ENCODE measurements at regions not wholly inside any gene's neighbourhood (a gene's known extent, or its start where the extent isn't known, plus 50 kb on each side); places are given as distances from the start of the nearest gene placed in this dataset.
A peak's percentile ranks its signal among the peaks of the same experiment; 100 is the strongest.
"Not testable (repeated sequence)": the region's sequence is repeated elsewhere in the genome, so short reads cannot be mapped to it uniquely, and the experiment has no call there.

DNA sequence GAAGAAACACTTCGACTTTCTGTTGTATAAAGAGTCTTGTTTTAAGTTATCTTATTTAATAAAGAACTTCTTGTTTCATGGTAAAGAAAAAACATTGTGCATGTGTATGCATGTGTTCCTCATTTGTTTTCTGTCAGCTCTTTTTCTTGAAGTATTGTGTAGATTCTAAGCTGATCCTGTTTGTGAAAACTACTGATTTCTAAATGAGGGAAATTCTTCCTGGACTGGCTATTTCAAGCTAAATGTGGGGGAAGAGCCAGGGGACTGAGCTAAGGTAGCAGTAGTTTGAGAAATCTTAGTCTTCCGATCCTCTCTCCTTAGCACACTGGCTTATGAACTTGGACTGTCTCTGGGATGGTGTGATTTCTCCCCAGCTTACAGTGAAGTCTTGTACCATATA lies 56.4 kb upstream of the RBMS1 start:
- no peak for DNase-seq

DNA sequence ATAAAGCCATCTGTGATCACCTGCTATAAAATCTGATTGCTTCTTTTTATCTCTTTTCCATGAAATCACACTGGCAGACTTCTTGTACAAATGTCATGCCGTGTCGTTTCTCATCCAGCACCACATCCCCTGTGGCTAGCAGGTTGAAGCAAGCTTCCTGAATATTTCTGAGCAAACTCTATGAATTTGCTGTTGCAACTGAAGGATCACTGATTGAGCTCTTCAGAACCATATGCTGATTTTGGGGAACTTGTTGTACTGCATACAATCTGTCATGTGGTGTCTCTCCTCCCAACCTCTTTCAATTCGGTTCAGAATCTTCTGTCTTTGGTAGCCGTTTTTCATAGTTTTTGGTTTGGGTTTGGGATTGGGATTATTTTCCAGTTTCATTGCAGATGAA lies 57.7 kb upstream of the RBMS1 start:
- peak; percentile 61 for DNase-seq

GRCh38 chr2:160555420-160556071 lies 61.9 kb upstream of the RBMS1 start:
- peak; percentile 30 for DNase-seq

GRCh38 chr2:160557903-160558302 lies 64.3 kb upstream of the RBMS1 start:
- no peak for DNase-seq

GRCh38 chr2:160558531-160558930 lies 64.9 kb upstream of the RBMS1 start:
- no peak for DNase-seq

GRCh38 chr2:160561551-160562295 lies 68.1 kb upstream of the RBMS1 start:
- peak; percentile 56 for DNase-seq

DNA sequence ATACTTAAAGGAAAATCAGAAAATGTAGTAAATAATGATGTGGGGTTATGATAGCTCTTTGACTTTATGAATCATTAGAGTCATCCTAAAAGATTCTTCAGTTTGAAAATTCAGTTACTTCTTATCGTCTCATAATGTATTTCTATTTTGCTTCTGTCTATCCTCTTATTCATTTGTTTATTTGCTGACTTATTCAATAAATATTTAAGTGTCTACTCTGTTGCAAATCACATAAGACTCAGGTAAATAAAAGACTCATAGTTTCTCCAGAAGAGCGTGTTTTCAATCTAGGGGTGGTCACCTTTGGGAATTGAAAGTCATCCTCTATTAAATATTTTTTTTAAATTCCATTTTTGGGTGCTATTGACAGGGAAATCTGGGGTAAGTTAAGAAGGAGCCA lies 69.1 kb upstream of the RBMS1 start:
- no peak for DNase-seq

DNA sequence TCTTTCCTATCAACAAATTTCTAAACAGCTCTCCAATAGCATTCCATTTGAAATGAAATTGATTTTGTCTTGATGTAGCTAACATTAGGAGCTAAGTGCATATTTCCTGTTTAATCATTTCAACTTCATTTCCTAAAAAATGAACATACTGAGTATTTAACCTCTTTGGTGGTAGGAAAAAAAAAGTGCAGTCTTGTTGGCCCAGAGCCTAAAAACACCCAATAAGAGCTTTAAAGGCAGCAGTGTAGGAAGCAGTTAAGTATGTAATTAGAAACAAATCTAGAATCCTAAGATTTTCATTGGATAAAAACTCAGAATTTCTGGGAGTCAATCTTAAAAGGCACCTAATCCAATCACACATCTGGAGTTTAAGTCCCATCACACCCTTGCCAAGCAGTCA lies 71.0 kb upstream of the RBMS1 start:
- DNase-seq = no peak

DNA sequence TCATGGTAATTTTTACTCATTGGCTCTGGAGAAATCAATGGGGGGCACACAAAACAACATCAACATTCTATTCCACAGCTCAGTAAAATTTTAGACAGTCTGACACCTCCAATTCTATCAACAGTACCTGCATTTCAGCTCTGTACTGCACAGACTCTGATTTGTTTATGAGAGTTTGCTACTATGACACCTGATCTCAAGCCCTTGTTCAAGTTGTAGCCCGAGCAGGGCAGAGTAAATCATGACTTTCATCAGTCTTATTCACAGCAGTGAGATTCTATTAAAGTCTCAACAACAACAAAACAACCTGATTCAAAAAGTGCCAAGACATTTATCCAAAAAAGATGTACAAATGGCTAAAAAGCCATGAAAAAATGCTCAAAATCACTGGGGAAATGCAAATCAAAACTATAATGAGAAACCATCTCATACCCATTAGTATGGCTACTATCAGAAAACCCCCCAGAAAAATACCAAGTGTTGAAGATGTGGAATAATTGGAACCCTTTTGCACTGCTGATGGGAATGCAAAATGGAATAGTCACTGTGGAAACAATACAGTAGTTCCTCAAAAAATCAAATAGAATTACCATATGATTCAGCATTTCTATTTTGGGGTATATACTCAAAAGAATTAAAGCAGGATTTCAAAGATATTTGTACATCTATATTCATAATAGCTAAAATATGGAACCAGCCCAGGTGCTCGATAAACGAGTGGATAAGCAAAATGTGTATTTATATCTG lies 71.7 kb upstream of the RBMS1 start:
- DNase-seq = peak; percentile 23

GRCh38 chr2:160566717-160567116 lies 73.1 kb upstream of the RBMS1 start:
- DNase-seq = peak; percentile 85

DNA sequence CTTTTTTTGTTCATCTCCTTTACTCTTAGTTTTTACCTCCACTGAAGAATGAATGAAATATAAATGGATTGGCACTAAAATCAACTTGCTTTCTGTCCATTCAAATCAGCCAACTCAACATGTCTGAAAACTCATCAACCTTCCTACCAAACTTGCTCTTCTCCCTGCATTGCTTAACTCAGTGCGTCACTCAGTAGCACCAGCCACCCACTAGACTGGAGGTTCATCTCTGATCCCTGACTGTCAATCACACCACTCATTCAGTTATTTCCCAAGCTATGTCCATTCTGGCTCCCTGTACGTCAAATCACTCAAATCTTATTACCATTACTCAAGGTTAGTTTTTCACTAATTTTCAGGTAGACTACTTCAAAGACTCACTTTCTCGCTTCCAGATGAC lies 75.2 kb upstream of the RBMS1 start:
- peak; percentile 80 for DNase-seq

GRCh38 chr2:160570376-160570775 lies 76.8 kb upstream of the RBMS1 start:
- peak; percentile 70 for DNase-seq

- DNase-seq = peak; percentile 76
Observed at GRCh38 chr2:160574468-160575140, 81.0 kb upstream of the RBMS1 start.

GRCh38 chr2:160575368-160575767 lies 81.8 kb upstream of the RBMS1 start:
- peak; percentile 50 for DNase-seq

- DNase-seq = no peak
Observed at GRCh38 chr2:160576054-160576499, 82.5 kb upstream of the RBMS1 start.

GRCh38 chr2:160577081-160577480 lies 83.5 kb upstream of the RBMS1 start:
- not testable (repeated sequence) for DNase-seq

DNA sequence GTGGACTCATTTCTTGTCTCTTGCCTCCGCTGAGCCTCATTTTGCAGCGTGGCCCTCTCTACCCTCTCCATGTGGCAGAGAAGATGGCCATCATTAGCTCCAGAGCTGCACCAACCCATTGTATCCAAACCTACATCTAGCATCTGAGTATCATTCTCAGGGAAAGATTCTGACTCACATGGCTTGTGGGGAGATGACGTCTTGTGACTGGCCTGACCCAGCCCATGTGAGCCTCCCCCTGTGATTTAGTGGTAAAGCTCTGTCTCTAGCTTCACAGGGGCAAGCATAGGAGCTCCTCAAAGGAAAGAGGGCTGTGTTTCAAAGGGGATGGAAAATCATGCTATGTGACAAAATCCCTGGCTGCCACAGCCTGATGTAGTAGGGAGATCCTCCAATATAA lies 87.4 kb upstream of the RBMS1 start:
- DNase-seq = peak; percentile 25

DNA sequence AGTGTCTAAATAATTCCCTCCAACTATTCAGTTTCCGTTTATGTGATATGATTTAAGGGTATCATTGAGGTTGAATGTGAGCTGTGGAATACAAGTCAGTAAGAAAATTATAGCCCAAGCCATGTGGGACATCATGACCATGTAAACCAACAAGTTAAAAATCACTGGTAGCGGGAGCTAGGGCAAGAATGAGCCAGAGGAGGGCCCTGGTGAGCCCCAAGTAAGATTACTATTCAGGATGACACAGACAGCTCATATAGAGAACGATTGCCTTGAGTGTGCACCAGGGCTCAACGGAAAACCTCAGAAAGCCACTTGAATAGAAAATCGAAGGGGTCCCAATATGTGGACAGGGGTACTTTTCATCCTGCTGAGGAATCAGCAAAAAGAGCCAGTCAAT lies 87.8 kb upstream of the RBMS1 start:
- no peak for DNase-seq

DNA sequence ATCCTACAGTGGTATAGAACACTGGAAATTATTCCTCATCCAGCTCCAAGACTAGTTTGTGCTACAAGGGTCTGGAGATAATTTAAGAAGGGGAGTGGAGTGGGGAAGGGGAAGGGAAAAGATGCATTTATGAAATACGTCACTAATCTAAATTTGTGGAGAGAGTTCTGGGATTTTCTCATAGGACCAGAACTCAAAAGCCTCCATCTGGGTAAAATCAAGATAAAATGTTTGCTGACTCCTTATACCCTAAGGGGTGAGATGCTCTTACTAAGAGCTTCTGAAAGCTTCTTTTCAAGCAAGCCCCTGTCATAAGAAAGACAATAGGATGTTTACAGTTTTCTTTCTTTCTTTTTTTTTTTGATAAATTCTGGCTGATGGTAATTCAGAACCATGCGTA lies 88.5 kb upstream of the RBMS1 start:
- no peak for DNase-seq

DNA sequence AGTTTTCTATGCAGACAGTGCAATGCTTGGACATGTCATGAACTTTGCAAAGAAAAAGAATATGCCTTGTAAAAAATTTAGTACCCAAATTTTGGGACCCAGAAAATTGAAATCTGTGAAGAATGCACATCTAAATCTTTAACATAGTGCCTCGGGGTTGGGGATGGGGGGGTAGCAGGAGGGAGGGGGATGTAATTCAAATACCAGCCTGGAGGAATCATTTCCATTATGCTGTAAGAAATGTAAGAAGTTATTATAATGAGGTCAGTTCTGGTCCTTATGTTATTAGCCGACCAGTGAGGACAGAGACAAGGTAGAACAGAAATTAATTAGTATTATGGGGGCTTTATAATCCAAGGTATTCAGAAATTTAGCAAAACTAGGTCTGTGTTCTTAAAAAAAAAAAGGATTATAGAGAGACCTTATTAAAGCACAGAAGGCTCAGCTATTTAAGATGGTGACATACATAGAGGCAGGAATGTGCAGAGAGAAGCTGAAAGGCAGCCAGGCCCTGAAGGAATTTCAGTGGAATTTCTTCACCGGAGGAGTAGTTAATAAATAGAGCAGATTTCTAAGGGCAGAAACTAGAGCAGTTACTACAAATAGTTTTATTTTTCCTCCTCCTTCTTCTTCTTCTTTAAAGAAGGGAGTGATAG lies 89.0 kb upstream of the RBMS1 start:
- no peak for DNase-seq

- no peak for DNase-seq
Observed at GRCh38 chr2:160583146-160583535, 89.5 kb upstream of the RBMS1 start.

DNA sequence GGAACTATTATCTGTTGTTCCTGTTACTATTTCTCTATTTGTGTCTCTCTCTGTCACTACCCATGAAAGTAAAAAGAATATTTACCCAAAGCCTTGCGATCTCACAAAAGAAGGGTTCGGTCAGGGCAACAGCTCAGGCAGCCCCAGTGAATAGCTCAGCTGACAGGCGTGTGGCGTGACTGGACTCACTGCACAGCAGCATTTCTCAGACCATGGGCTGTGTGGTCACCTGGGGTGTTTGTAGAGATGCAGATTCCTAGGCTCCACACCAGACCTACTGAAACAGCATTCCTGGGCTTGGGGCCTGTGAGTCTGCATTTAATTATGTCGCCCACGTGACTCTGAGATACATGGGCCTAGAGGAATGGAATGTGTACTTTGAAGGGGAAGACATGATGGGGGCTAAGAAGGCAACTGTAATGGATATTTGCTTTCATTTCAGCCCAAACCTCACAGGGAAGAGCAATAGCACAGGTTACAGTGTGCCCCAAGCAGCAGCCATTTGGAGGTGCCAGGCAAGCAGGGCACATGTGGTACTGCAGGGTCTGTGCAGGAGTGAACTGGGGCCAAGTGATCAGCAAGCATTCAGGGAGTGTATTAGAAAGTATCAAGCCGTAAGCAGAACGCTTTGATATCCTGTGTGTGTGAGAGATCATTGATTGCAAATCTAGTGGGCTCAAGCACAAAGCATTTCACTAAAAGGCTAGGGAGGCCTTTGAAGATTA lies 90.4 kb upstream of the RBMS1 start:
- no peak for DNase-seq

Measured in suppressor macrophage treated with lipopolysaccharide for 4 hours (primary cell).